ENCODE measurements at regions not wholly inside any gene's neighbourhood (a gene's known extent, or its start where the extent isn't known, plus 50 kb on each side); places are given as distances from the start of the nearest gene placed in this dataset.

GRCh38 chr21:28239340-28239739 lies 753.3 kb downstream of the LTN1 start:
- no peak for DNase-seq (ENCODE audit: low spot score in 2 of 2)
- no peak overlapping the region for H3K4me3 ChIP-seq
- H3K4me1 ChIP-seq, result peaks cover 6 to 10% of the 10 kb centered on the region in 2 donors
- no peak overlapping the region for H3K27ac ChIP-seq
- H3K27me3 ChIP-seq, result no peaks in the 10 kb centered on the region
- TF ChIP-seq CTCF (IDR thresholded peaks at IDR 0.05), result no peak
- H3K36me3 ChIP-seq, result no peaks in the 10 kb centered on the region
- H3K9me3 ChIP-seq, result no peaks in the 10 kb centered on the region
- intact Hi-C loops (cut with DNase I), result no loop called here

GRCh38 chr21:28237661-28238060 lies 755.0 kb downstream of the LTN1 start:
- TF ChIP-seq CTCF (IDR thresholded peaks at IDR 0.05), result no peak

GRCh38 chr21:28235169-28235895 lies 757.3 kb downstream of the LTN1 start:
- Histone ChIP-seq H3K4me3 (no peak overlapping the region), H3K36me3 (no peaks in the 10 kb centered on the region), H3K27ac (no peak overlapping the region), H3K4me1 (peaks cover 6 to 10% of the 10 kb centered on the region in 2 donors), H3K9me3 (no peaks in the 10 kb centered on the region), H3K27me3 (no peaks in the 10 kb centered on the region)
- TF ChIP-seq CTCF (IDR thresholded peaks at IDR 0.05), result no peak
- intact Hi-C loops (cut with DNase I), result no loop called here
- no peak for DNase-seq (ENCODE audit: low spot score in 2 of 2)

More at GRCh38 chr21:28237661-28238060, 755.0 kb downstream of the LTN1 start:
- H3K4me1 ChIP-seq, result peaks cover 6 to 10% of the 10 kb centered on the region in 2 donors
- no peak overlapping the region for H3K4me3 ChIP-seq
- no peaks in the 10 kb centered on the region for H3K36me3 ChIP-seq
- intact Hi-C loops (cut with DNase I), result no loop called here
- no peaks in the 10 kb centered on the region for H3K9me3 ChIP-seq
- DNase-seq (ENCODE audit: low spot score in 2 of 2), result no peak
- no peaks in the 10 kb centered on the region for H3K27me3 ChIP-seq
- no peak overlapping the region for H3K27ac ChIP-seq

GRCh38 chr21:28234326-28234725 lies 758.4 kb downstream of the LTN1 start:
- Histone ChIP-seq H3K4me1 (peaks cover 6 to 10% of the 10 kb centered on the region in 2 donors), H3K27ac (no peak overlapping the region), H3K27me3 (no peaks in the 10 kb centered on the region), H3K4me3 (no peak overlapping the region), H3K36me3 (no peaks in the 10 kb centered on the region), H3K9me3 (no peaks in the 10 kb centered on the region)
- no peak for DNase-seq (ENCODE audit: low spot score in 2 of 2)
- no peak for TF ChIP-seq CTCF (IDR thresholded peaks at IDR 0.05)
- intact Hi-C loops (cut with DNase I), result no loop called here

GRCh38 chr21:28233536-28234220 lies 759.0 kb downstream of the LTN1 start:
- no peak overlapping the region for H3K27ac ChIP-seq
- intact Hi-C loops (cut with DNase I), result no loop called here
- no peak for DNase-seq (ENCODE audit: low spot score in 2 of 2)
- no peaks in the 10 kb centered on the region for H3K27me3 ChIP-seq
- TF ChIP-seq CTCF (IDR thresholded peaks at IDR 0.05), result no peak
- H3K9me3 ChIP-seq, result no peaks in the 10 kb centered on the region
- H3K4me3 ChIP-seq, result no peak overlapping the region
- H3K4me1 ChIP-seq, result peaks cover 3 to 4% of the 10 kb centered on the region in 2 donors
- no peaks in the 10 kb centered on the region for H3K36me3 ChIP-seq
